Nephron (organoid): ENCODE measurements at regions not wholly inside any gene's neighbourhood (a gene's known extent, or its start where the extent isn't known, plus 50 kb on each side); places are given as distances from the start of the nearest gene placed in this dataset.

Source experiments
- H3K27ac Mint-ChIP-seq, 3 experiments: 2 replicates each; pipeline ENCODE4 v1.8.0; 2020; ENCODE audit warnings: mixed read lengths in 3 of 3, mild to moderate bottlenecking in 2 of 3, moderate library complexity in 1 of 3
- H3K27me3 Mint-ChIP-seq: 2 replicates; pipeline ENCODE4 v1.8.0; 2021; ENCODE audit warnings: low read depth, mild to moderate bottlenecking, moderate library complexity, mixed read lengths
- H3K36me3 Mint-ChIP-seq: 2 replicates; pipeline ENCODE4 v1.8.0; 2020; ENCODE audit warnings: low read depth, mixed read lengths
- H3K4me1 Mint-ChIP-seq: 2 replicates; pipeline ENCODE4 v1.8.0; 2020; ENCODE audit warnings: mixed read lengths
- H3K4me3 Mint-ChIP-seq, 3 experiments: 2 replicates each; pipeline ENCODE4 v1.8.0; 2020; ENCODE audit warnings: mild to moderate bottlenecking in 3 of 3, mixed read lengths in 3 of 3, moderate library complexity in 2 of 3
- H3K9me3 Mint-ChIP-seq: 2 replicates; pipeline ENCODE4 v1.8.0; 2020; ENCODE audit warnings: mixed read lengths
- TF ChIP-seq, protein P1 (sequence below), 3 experiments: fragments of 200-600 bp; sonication (generic); IDR thresholded peaks; one replicate each; pipeline ENCODE4 v1.5.0; 2021; ENCODE audit warnings: antibody characterized with exemption in 3 of 3; ENCODE audit not compliant: unreplicated experiment in 3 of 3

DNA sequence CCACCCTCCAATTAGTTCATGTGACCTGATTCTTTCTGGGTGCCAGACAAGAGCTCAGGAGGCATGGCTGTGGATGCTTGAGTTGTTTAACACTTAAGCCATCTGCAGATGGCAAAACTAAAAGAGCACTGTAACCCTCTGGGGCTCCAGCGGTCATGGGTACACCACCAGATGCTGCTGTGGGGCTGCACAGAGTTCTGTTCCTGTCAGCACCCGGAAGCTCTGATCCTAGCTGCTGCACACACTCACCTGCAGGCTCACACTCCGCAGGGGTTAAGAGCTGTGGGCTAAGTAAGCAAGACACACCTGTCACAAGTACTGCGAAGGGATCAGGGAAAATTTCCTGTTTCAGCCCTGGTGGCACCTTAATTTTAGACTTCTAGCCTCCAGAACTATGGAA, 307.8 kb downstream of the C11orf87 start:
- H3K27ac Mint-ChIP-seq: no peak overlapping the region
- no peaks in the 10 kb centered on the region for H3K36me3 Mint-ChIP-seq

DNA sequence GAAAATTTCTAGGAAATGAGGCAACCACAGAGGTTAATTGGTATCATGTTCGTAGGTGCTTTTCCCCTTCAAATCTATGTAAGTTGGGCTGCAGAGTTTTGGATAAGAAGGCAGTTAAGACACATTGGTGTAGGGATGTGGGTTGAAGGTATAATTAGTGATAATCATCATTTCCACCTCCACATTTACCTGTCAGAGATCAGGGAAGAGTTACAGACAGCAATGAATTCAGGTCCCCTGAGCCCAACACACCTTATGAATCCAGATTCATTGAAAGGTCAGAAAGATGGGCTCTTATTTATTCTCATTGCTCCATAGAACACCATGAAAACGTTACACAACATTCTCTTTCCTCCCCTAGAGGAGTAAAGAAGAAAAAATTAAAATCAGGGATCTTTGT, 308.7 kb downstream of the C11orf87 start:
- TF ChIP-seq, protein P1, sequence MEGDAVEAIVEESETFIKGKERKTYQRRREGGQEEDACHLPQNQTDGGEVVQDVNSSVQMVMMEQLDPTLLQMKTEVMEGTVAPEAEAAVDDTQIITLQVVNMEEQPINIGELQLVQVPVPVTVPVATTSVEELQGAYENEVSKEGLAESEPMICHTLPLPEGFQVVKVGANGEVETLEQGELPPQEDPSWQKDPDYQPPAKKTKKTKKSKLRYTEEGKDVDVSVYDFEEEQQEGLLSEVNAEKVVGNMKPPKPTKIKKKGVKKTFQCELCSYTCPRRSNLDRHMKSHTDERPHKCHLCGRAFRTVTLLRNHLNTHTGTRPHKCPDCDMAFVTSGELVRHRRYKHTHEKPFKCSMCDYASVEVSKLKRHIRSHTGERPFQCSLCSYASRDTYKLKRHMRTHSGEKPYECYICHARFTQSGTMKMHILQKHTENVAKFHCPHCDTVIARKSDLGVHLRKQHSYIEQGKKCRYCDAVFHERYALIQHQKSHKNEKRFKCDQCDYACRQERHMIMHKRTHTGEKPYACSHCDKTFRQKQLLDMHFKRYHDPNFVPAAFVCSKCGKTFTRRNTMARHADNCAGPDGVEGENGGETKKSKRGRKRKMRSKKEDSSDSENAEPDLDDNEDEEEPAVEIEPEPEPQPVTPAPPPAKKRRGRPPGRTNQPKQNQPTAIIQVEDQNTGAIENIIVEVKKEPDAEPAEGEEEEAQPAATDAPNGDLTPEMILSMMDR (IDR thresholded peaks at IDR 0.05; ENCODE audit: unreplicated experiment in 3 of 3): no peak
- H3K27ac Mint-ChIP-seq: no peak overlapping the region

More for the DNA sequence above, 307.8 kb downstream of the C11orf87 start:
- Mint-ChIP-seq H3K9me3 (no peaks in the 10 kb centered on the region), H3K4me1 (peaks cover 13% of the 10 kb centered on the region), H3K27me3 (peaks cover 3% of the 10 kb centered on the region), H3K4me3 (no peak overlapping the region)
- TF ChIP-seq, protein P1 (IDR thresholded peaks at IDR 0.05; ENCODE audit: unreplicated experiment in 3 of 3): no peak

DNA sequence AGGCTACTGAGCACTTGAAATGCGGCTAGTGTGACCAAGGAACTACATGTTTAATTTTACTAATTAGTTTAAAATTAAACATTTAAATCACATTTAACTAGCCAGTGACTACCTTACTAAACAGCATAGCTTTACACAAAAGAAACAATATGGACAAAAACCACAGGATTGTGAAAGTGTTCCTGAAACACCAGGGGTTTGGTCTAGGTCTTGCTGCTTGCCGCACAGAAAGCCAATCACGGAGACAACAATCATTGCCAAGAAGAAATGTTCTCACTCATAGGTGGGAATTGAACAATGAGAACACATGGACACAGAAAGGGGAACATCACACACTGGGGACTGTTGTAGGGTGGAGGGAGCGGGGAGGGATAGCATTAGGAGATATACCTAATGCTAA, 309.5 kb downstream of the C11orf87 start:
- H3K27me3 Mint-ChIP-seq: peaks cover 3% of the 10 kb centered on the region
- H3K36me3 Mint-ChIP-seq: no peaks in the 10 kb centered on the region
- peaks cover 15% of the 10 kb centered on the region for H3K4me1 Mint-ChIP-seq
- no peak overlapping the region for H3K4me3 Mint-ChIP-seq
- H3K9me3 Mint-ChIP-seq: no peaks in the 10 kb centered on the region
- H3K27ac Mint-ChIP-seq: no peak overlapping the region
- TF ChIP-seq, protein P1 (IDR thresholded peaks at IDR 0.05; ENCODE audit: unreplicated experiment in 3 of 3): no peak

More for the DNA sequence above, 308.7 kb downstream of the C11orf87 start:
- H3K9me3 Mint-ChIP-seq: no peaks in the 10 kb centered on the region
- peaks cover 3% of the 10 kb centered on the region for H3K27me3 Mint-ChIP-seq
- no peaks in the 10 kb centered on the region for H3K36me3 Mint-ChIP-seq
- H3K4me1 Mint-ChIP-seq: peaks cover 15% of the 10 kb centered on the region
- no peak overlapping the region for H3K4me3 Mint-ChIP-seq

- Mint-ChIP-seq H3K36me3 (no peaks in the 10 kb centered on the region), H3K27ac (no peak overlapping the region), H3K27me3 (peaks cover 3% of the 10 kb centered on the region), H3K4me1 (peaks cover 15% of the 10 kb centered on the region), H3K9me3 (no peaks in the 10 kb centered on the region), H3K4me3 (no peak overlapping the region)
- TF ChIP-seq, protein P1 (IDR thresholded peaks at IDR 0.05; ENCODE audit: unreplicated experiment in 3 of 3): no peak
Observed at GRCh38 chr11:109733245-109733644, 311.3 kb downstream of the C11orf87 start.

DNA sequence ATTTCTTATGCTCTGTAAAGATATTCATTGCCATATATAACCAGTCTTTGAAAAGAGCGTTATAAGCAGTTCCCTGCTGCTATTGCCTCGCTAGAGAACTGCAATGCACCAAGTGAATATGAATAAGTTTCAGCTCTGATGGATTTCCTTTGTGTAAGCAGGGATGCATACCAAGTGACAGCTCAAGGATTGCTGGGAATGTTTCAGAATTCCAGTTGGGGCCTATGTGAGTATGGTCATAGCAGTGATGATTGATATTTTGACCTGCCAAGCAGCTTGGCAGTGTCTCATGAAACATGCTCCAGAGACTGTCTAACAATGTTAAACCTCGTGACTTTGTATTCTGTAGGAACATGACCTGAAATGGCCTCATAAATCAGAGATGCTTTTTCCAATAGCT, 312.6 kb downstream of the C11orf87 start:
- H3K27ac Mint-ChIP-seq: peak overlapping the region; percentile 46 to 75 (median 68)
- TF ChIP-seq, protein P1 (IDR thresholded peaks at IDR 0.05; ENCODE audit: unreplicated experiment in 3 of 3): no peak
- no peaks in the 10 kb centered on the region for H3K9me3 Mint-ChIP-seq
- H3K4me1 Mint-ChIP-seq: peaks cover 15% of the 10 kb centered on the region
- H3K36me3 Mint-ChIP-seq: no peaks in the 10 kb centered on the region
- peaks cover 3% of the 10 kb centered on the region for H3K27me3 Mint-ChIP-seq
- no peak overlapping the region for H3K4me3 Mint-ChIP-seq

- Mint-ChIP-seq H3K27me3 (peaks cover 3% of the 10 kb centered on the region), H3K36me3 (no peaks in the 10 kb centered on the region), H3K9me3 (no peaks in the 10 kb centered on the region), H3K4me1 (peaks cover 15% of the 10 kb centered on the region), H3K4me3 (no peak overlapping the region), H3K27ac (no peak overlapping the region)
- TF ChIP-seq, protein P1 (IDR thresholded peaks at IDR 0.05; ENCODE audit: unreplicated experiment in 3 of 3): no peak
Observed at GRCh38 chr11:109735128-109735527, 313.1 kb downstream of the C11orf87 start.
